ENCODE measurements at regions not wholly inside any gene's neighbourhood (a gene's known extent, or its start where the extent isn't known, plus 50 kb on each side); places are given as distances from the start of the nearest gene placed in this dataset.

DNA sequence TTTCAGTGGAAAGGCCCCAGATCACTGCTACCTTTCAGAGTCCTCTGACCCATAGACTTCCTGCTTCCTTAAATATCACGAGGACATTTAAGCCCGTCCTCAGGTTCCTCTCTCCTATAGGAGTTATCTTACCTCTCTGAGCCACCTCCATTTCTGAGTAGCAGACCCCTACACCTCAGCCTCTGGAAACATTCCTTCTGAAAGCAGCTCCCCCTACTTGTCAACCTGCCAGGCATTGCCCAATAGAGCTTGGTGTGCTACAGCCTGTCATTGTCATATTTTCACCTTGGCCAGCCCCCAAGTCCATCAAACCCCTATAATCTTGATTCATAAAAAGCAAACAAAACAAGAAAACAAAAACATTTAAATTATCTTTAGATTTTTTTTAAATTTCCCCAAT lies 717.9 kb upstream of the SLC8A1 start:
- TF ChIP-seq, protein P1, sequence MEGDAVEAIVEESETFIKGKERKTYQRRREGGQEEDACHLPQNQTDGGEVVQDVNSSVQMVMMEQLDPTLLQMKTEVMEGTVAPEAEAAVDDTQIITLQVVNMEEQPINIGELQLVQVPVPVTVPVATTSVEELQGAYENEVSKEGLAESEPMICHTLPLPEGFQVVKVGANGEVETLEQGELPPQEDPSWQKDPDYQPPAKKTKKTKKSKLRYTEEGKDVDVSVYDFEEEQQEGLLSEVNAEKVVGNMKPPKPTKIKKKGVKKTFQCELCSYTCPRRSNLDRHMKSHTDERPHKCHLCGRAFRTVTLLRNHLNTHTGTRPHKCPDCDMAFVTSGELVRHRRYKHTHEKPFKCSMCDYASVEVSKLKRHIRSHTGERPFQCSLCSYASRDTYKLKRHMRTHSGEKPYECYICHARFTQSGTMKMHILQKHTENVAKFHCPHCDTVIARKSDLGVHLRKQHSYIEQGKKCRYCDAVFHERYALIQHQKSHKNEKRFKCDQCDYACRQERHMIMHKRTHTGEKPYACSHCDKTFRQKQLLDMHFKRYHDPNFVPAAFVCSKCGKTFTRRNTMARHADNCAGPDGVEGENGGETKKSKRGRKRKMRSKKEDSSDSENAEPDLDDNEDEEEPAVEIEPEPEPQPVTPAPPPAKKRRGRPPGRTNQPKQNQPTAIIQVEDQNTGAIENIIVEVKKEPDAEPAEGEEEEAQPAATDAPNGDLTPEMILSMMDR (IDR thresholded peaks at IDR 0.05; ENCODE audit: insufficient read depth, low read length): no peak
- TF ChIP-seq, protein P2, sequence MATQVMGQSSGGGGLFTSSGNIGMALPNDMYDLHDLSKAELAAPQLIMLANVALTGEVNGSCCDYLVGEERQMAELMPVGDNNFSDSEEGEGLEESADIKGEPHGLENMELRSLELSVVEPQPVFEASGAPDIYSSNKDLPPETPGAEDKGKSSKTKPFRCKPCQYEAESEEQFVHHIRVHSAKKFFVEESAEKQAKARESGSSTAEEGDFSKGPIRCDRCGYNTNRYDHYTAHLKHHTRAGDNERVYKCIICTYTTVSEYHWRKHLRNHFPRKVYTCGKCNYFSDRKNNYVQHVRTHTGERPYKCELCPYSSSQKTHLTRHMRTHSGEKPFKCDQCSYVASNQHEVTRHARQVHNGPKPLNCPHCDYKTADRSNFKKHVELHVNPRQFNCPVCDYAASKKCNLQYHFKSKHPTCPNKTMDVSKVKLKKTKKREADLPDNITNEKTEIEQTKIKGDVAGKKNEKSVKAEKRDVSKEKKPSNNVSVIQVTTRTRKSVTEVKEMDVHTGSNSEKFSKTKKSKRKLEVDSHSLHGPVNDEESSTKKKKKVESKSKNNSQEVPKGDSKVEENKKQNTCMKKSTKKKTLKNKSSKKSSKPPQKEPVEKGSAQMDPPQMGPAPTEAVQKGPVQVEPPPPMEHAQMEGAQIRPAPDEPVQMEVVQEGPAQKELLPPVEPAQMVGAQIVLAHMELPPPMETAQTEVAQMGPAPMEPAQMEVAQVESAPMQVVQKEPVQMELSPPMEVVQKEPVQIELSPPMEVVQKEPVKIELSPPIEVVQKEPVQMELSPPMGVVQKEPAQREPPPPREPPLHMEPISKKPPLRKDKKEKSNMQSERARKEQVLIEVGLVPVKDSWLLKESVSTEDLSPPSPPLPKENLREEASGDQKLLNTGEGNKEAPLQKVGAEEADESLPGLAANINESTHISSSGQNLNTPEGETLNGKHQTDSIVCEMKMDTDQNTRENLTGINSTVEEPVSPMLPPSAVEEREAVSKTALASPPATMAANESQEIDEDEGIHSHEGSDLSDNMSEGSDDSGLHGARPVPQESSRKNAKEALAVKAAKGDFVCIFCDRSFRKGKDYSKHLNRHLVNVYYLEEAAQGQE (IDR thresholded peaks at IDR 0.05; ENCODE audit: insufficient replicate concordance, low read depth): no peak
- TF ChIP-seq GABPA (IDR thresholded peaks at IDR 0.05; ENCODE audit: low read depth): no peak
- TF ChIP-seq POLR2AphosphoS5 (IDR thresholded peaks at IDR 0.05; ENCODE audit: low read depth): no peak

Data from HL-60 (cell line).